ENCODE measurements at regions not wholly inside any gene's neighbourhood (a gene's known extent, or its start where the extent isn't known, plus 50 kb on each side); places are given as distances from the start of the nearest gene placed in this dataset.

- no peak for DNase-seq
- no peak overlapping the region for H3K27ac Mint-ChIP-seq (ENCODE audit: unreplicated experiment)
Measured at GRCh38 chr3:120526011-120526870, 69.9 kb upstream of the NDUFB4 start.

GRCh38 chr3:120524171-120524923 lies 71.8 kb upstream of the NDUFB4 start:
- intact Hi-C loops (cut with micrococcal nuclease; ENCODE audit: unreplicated experiment): no loop called here
- BruUV-seq (replicated peaks): no TSS peak
- H3K27me3 Mint-ChIP-seq (ENCODE audit: unreplicated experiment): no peaks in the 10 kb centered on the region

More at GRCh38 chr3:120526011-120526870, 69.9 kb upstream of the NDUFB4 start:
- Mint-ChIP-seq H3K4me3 (ENCODE audit: low read depth, unreplicated experiment) (no peak overlapping the region), H3K27me3 (ENCODE audit: unreplicated experiment) (no peaks in the 10 kb centered on the region), H3K4me1 (ENCODE audit: low read depth, unreplicated experiment) (peaks cover 10% of the 10 kb centered on the region), H3K36me3 (ENCODE audit: insufficient read depth, unreplicated experiment) (no peaks in the 10 kb centered on the region), H3K9me3 (ENCODE audit: low read depth, unreplicated experiment) (no peaks in the 10 kb centered on the region)
- CTCF ChIA-PET: no interaction called here
- no peak for TF ChIP-seq CTCF (IDR thresholded peaks at IDR 0.05; ENCODE audit: unreplicated experiment)
- intact Hi-C loops (cut with micrococcal nuclease; ENCODE audit: unreplicated experiment): no loop called here
- BruUV-seq (replicated peaks): no TSS peak

GRCh38 chr3:120516136-120516535 lies 65.3 kb upstream of the FSTL1 start:
- no peak for DNase-seq

More at GRCh38 chr3:120524171-120524923, 71.8 kb upstream of the NDUFB4 start:
- no peak for DNase-seq
- Mint-ChIP-seq H3K27ac (ENCODE audit: unreplicated experiment) (no peak overlapping the region), H3K9me3 (ENCODE audit: low read depth, unreplicated experiment) (no peaks in the 10 kb centered on the region), H3K4me1 (ENCODE audit: low read depth, unreplicated experiment) (peaks cover 10% of the 10 kb centered on the region), H3K36me3 (ENCODE audit: insufficient read depth, unreplicated experiment) (no peaks in the 10 kb centered on the region), H3K4me3 (ENCODE audit: low read depth, unreplicated experiment) (no peak overlapping the region)
- CTCF ChIA-PET: interaction anchor here (1.0 kb wide), 1 partner anchor 44 kb away, joined by 8 read pairs; no protein-coding TSS in a partner anchor
- TF ChIP-seq CTCF (IDR thresholded peaks at IDR 0.05; ENCODE audit: unreplicated experiment): no peak

GRCh38 chr3:120512655-120513054 lies 61.9 kb upstream of the FSTL1 start:
- DNase-seq: no peak
- intact Hi-C loops (cut with micrococcal nuclease; ENCODE audit: unreplicated experiment): no loop called here
- H3K27me3 Mint-ChIP-seq (ENCODE audit: unreplicated experiment): peaks cover 14% of the 10 kb centered on the region
- H3K4me1 Mint-ChIP-seq (ENCODE audit: low read depth, unreplicated experiment): peaks cover under 1% of the 10 kb centered on the region
- CTCF ChIA-PET: no interaction called here
- no peak overlapping the region for H3K27ac Mint-ChIP-seq (ENCODE audit: unreplicated experiment)
- H3K9me3 Mint-ChIP-seq (ENCODE audit: low read depth, unreplicated experiment): no peaks in the 10 kb centered on the region
- H3K4me3 Mint-ChIP-seq (ENCODE audit: low read depth, unreplicated experiment): no peak overlapping the region
- no TSS peak for BruUV-seq (replicated peaks)
- H3K36me3 Mint-ChIP-seq (ENCODE audit: insufficient read depth, unreplicated experiment): no peaks in the 10 kb centered on the region
- TF ChIP-seq CTCF (IDR thresholded peaks at IDR 0.05; ENCODE audit: unreplicated experiment): no peak

More at GRCh38 chr3:120516136-120516535, 65.3 kb upstream of the FSTL1 start:
- H3K9me3 Mint-ChIP-seq (ENCODE audit: low read depth, unreplicated experiment): no peaks in the 10 kb centered on the region
- CTCF ChIA-PET: no interaction called here
- no peaks in the 10 kb centered on the region for H3K4me1 Mint-ChIP-seq (ENCODE audit: low read depth, unreplicated experiment)
- H3K27me3 Mint-ChIP-seq (ENCODE audit: unreplicated experiment): peaks cover 26% of the 10 kb centered on the region
- H3K27ac Mint-ChIP-seq (ENCODE audit: unreplicated experiment): no peak overlapping the region
- BruUV-seq (replicated peaks): no TSS peak
- no peak for TF ChIP-seq CTCF (IDR thresholded peaks at IDR 0.05; ENCODE audit: unreplicated experiment)
- intact Hi-C loops (cut with micrococcal nuclease; ENCODE audit: unreplicated experiment): no loop called here
- no peak overlapping the region for H3K4me3 Mint-ChIP-seq (ENCODE audit: low read depth, unreplicated experiment)
- H3K36me3 Mint-ChIP-seq (ENCODE audit: insufficient read depth, unreplicated experiment): no peaks in the 10 kb centered on the region
